ENCODE measurements at regions not wholly inside any gene's neighbourhood (a gene's known extent, or its start where the extent isn't known, plus 50 kb on each side); places are given as distances from the start of the nearest gene placed in this dataset.

DNA sequence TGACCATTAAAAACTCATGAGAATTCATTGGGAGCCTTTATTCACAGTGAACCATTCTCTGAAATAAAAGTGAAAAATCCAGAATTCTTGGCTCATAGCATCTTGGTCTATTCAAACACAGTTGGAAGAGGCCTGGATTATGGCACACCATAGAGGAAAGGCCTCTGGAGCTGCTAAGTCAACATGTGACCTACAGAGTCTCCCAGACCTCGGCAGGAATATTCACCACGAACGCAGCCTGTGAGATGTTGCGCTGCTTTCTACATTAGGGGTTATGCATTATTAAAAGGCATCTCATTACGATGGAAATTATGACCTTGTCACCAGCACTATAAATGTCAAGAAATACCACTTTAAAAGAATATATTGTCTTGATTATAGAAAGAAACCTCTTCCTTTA is 132.6 kb downstream of the EFNB2 start:
- Histone ChIP-seq H3K27me3 (ENCODE audit: control insufficient read depth, low read length) (peaks cover 15% of the 10 kb centered on the region), H3F3A (ENCODE audit: control insufficient read depth, insufficient read depth) (no peaks in the 10 kb centered on the region), H3K9me3 (ENCODE audit: control insufficient read depth, insufficient read depth, low read length) (no peaks in the 10 kb centered on the region), H3K4me3 (ENCODE audit: low read length) (no peak overlapping the region), H3K9me2 (replicated peaks; ENCODE audit: control insufficient read depth, low read length) (no peaks in the 10 kb centered on the region), H3K4me1 (ENCODE audit: control insufficient read depth, low read length) (no peaks in the 10 kb centered on the region), H3K4me2 (ENCODE audit: low read length) (no peak overlapping the region), H3K36me3 (ENCODE audit: control insufficient read depth, low read length) (no peaks in the 10 kb centered on the region), H3K79me2 (ENCODE audit: control insufficient read depth, low read length) (no peaks in the 10 kb centered on the region), H3K27ac (ENCODE audit: low read depth, low read length) (no peak overlapping the region), H4K20me1 (ENCODE audit: control insufficient read depth, insufficient read depth, low read depth, low read length) (no peaks in the 10 kb centered on the region)
- TF ChIP-seq EZH2phosphoT487 (IDR thresholded peaks at IDR 0.05; ENCODE audit: borderline replicate concordance, low read length), result no peak
- TF ChIP-seq, protein P1, sequence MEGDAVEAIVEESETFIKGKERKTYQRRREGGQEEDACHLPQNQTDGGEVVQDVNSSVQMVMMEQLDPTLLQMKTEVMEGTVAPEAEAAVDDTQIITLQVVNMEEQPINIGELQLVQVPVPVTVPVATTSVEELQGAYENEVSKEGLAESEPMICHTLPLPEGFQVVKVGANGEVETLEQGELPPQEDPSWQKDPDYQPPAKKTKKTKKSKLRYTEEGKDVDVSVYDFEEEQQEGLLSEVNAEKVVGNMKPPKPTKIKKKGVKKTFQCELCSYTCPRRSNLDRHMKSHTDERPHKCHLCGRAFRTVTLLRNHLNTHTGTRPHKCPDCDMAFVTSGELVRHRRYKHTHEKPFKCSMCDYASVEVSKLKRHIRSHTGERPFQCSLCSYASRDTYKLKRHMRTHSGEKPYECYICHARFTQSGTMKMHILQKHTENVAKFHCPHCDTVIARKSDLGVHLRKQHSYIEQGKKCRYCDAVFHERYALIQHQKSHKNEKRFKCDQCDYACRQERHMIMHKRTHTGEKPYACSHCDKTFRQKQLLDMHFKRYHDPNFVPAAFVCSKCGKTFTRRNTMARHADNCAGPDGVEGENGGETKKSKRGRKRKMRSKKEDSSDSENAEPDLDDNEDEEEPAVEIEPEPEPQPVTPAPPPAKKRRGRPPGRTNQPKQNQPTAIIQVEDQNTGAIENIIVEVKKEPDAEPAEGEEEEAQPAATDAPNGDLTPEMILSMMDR (IDR thresholded peaks at IDR 0.05; ENCODE audit: low read depth, low read length, poor library complexity, severe bottlenecking), result no peak

DNA sequence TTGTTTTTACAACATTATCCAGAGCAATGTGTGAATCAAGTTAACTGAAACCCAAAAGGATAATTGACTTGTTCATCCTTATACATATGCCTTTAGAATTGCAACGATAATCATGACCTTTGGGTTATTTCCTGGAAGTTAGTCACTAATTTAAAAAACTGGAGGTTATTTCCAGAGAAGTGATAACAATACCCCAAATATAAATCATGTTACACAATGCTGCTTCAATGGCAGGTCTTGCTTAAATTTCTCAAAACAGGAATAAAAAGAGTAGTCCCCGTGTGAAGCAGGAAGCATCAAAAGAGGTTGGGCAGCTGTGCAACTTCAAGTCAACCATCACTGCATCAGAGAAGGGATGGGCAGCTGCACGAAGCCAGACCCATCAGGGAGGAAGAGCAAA is 134.4 kb downstream of the EFNB2 start:
- no peaks in the 10 kb centered on the region for H3F3A ChIP-seq (ENCODE audit: control insufficient read depth, insufficient read depth)
- no peaks in the 10 kb centered on the region for H3K9me3 ChIP-seq (ENCODE audit: control insufficient read depth, insufficient read depth, low read length)
- no peak overlapping the region for H3K4me3 ChIP-seq (ENCODE audit: low read length)
- no peaks in the 10 kb centered on the region for H3K4me1 ChIP-seq (ENCODE audit: control insufficient read depth, low read length)
- peaks cover 9% of the 10 kb centered on the region for H3K27me3 ChIP-seq (ENCODE audit: control insufficient read depth, low read length)
- H3K9me2 ChIP-seq (replicated peaks; ENCODE audit: control insufficient read depth, low read length), result no peaks in the 10 kb centered on the region
- H3K4me2 ChIP-seq (ENCODE audit: low read length), result no peak overlapping the region
- no peaks in the 10 kb centered on the region for H4K20me1 ChIP-seq (ENCODE audit: control insufficient read depth, insufficient read depth, low read depth, low read length)
- TF ChIP-seq EZH2phosphoT487 (IDR thresholded peaks at IDR 0.05; ENCODE audit: borderline replicate concordance, low read length), result no peak
- TF ChIP-seq, protein P1 (IDR thresholded peaks at IDR 0.05; ENCODE audit: low read depth, low read length, poor library complexity, severe bottlenecking), result no peak
- H3K27ac ChIP-seq (ENCODE audit: low read depth, low read length), result no peak overlapping the region
- H3K79me2 ChIP-seq (ENCODE audit: control insufficient read depth, low read length), result no peaks in the 10 kb centered on the region
- no peaks in the 10 kb centered on the region for H3K36me3 ChIP-seq (ENCODE audit: control insufficient read depth, low read length)

DNA sequence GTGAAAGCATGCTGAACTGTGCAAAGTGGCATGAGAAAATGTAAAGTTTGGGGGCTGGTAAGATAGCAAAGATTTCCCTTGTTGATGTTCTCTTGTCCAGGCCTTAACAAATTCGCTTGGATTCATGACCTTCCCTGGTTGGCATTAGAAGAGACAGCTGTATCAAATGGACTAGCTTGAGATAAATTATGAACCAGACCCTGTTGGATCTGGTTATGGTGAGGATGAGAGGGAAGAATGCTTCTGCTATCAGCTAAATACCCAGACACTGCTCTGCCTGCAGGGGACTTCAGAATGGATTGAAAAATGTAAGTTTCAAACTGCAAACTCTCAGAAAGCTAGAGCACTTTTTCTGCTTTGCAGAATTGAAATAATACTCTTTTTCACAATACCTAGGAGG is 135.2 kb downstream of the EFNB2 start:
- no peak overlapping the region for H3K4me3 ChIP-seq (ENCODE audit: low read length)
- H4K20me1 ChIP-seq (ENCODE audit: control insufficient read depth, insufficient read depth, low read depth, low read length), result no peaks in the 10 kb centered on the region
- TF ChIP-seq, protein P1 (IDR thresholded peaks at IDR 0.05; ENCODE audit: low read depth, low read length, poor library complexity, severe bottlenecking), result no peak
- no peak for TF ChIP-seq EZH2phosphoT487 (IDR thresholded peaks at IDR 0.05; ENCODE audit: borderline replicate concordance, low read length)
- H3F3A ChIP-seq (ENCODE audit: control insufficient read depth, insufficient read depth), result no peaks in the 10 kb centered on the region
- no peaks in the 10 kb centered on the region for H3K79me2 ChIP-seq (ENCODE audit: control insufficient read depth, low read length)
- no peaks in the 10 kb centered on the region for H3K4me1 ChIP-seq (ENCODE audit: control insufficient read depth, low read length)
- no peaks in the 10 kb centered on the region for H3K9me3 ChIP-seq (ENCODE audit: control insufficient read depth, insufficient read depth, low read length)
- H3K9me2 ChIP-seq (replicated peaks; ENCODE audit: control insufficient read depth, low read length), result no peaks in the 10 kb centered on the region
- H3K27ac ChIP-seq (ENCODE audit: low read depth, low read length), result no peak overlapping the region
- H3K36me3 ChIP-seq (ENCODE audit: control insufficient read depth, low read length), result no peaks in the 10 kb centered on the region
- no peak overlapping the region for H3K4me2 ChIP-seq (ENCODE audit: low read length)
- H3K27me3 ChIP-seq (ENCODE audit: control insufficient read depth, low read length), result peaks cover 3% of the 10 kb centered on the region; the same call in 1 of the 2 replicates

DNA sequence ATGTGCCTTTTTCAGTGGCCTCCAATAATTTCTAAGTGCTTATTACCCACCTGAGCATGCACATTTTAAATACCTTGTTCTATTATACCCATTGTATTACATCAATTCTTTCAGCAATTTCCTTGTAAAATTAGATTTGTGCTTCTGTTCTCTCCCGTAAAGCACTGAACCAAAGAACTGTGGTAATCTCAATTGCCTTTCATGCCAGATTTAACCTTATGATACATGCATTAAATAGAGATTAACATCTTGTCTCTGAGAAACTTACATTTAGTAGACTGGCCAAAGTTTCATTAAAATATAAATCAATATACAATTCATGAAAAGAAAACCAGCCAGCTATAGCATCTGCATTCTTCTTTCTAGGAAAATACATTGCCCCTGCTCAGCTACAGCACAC is 137.2 kb downstream of the EFNB2 start:
- H3K79me2 ChIP-seq (ENCODE audit: control insufficient read depth, low read length), result no peaks in the 10 kb centered on the region
- H3K36me3 ChIP-seq (ENCODE audit: control insufficient read depth, low read length), result no peaks in the 10 kb centered on the region
- no peaks in the 10 kb centered on the region for H3F3A ChIP-seq (ENCODE audit: control insufficient read depth, insufficient read depth)
- TF ChIP-seq, protein P1 (IDR thresholded peaks at IDR 0.05; ENCODE audit: low read depth, low read length, poor library complexity, severe bottlenecking), result no peak
- no peak for TF ChIP-seq EZH2phosphoT487 (IDR thresholded peaks at IDR 0.05; ENCODE audit: borderline replicate concordance, low read length)
- H3K9me2 ChIP-seq (replicated peaks; ENCODE audit: control insufficient read depth, low read length), result no peaks in the 10 kb centered on the region
- no peak overlapping the region for H3K27ac ChIP-seq (ENCODE audit: low read depth, low read length)
- H4K20me1 ChIP-seq (ENCODE audit: control insufficient read depth, insufficient read depth, low read depth, low read length), result no peaks in the 10 kb centered on the region
- H3K27me3 ChIP-seq (ENCODE audit: control insufficient read depth, low read length), result peaks cover 3% of the 10 kb centered on the region; the same call in 1 of the 2 replicates
- no peaks in the 10 kb centered on the region for H3K4me1 ChIP-seq (ENCODE audit: control insufficient read depth, low read length)
- no peak overlapping the region for H3K4me3 ChIP-seq (ENCODE audit: low read length)
- H3K4me2 ChIP-seq (ENCODE audit: low read length), result no peak overlapping the region
- no peaks in the 10 kb centered on the region for H3K9me3 ChIP-seq (ENCODE audit: control insufficient read depth, insufficient read depth, low read length)
